GM19023 (cell line): ENCODE measurements at regions not wholly inside any gene's neighbourhood (a gene's known extent, or its start where the extent isn't known, plus 50 kb on each side); places are given as distances from the start of the nearest gene placed in this dataset.
"Not testable (repeated sequence)": the region's sequence is repeated elsewhere in the genome, so short reads cannot be mapped to it uniquely, and the experiment has no call there.

Experiments
- ATAC-seq: cut with Tn5 transposase; IDR thresholded peaks from one replicate; pipeline ENCODE4 v1.9.1; 2021; ENCODE audit warnings: mild to moderate bottlenecking, moderate library complexity; ENCODE audit not compliant: unreplicated experiment

DNA sequence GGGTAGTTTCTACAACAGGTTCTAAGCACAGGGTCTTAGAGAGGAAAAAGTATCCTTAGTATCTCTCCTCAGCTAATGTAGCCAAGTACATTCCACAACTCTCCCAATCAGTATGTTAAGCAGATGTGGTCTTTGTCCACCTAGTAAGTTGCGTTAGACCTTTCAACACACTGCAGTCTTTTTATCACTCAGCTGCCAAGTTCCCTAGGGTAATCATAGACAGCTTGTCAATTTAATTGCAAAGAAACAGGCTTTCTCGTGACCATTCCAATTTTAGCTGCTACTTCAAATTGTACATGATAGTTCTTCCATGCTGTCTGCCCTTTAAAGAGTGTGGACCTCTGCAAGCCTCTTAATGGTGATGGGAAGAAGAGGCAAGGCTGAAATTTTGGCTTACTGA is 211.8 kb upstream of the PKN2 start:
- no peak for ATAC-seq

GRCh38 chr1:88472714-88473113 is 211.4 kb upstream of the PKN2 start:
- ATAC-seq: no peak

- ATAC-seq: no peak
Measured at GRCh38 chr1:88474555-88475304, 209.3 kb upstream of the PKN2 start.

- no peak for ATAC-seq
Measured at GRCh38 chr1:88484881-88485280, 199.2 kb upstream of the PKN2 start.

GRCh38 chr1:88488237-88488636 is 195.8 kb upstream of the PKN2 start:
- ATAC-seq: no peak

- ATAC-seq: no peak
Measured at GRCh38 chr1:88490676-88491075, 193.4 kb upstream of the PKN2 start.

GRCh38 chr1:88499671-88500070 is 184.4 kb upstream of the PKN2 start:
- ATAC-seq: no peak

GRCh38 chr1:88502886-88503285 is 181.2 kb upstream of the PKN2 start:
- no peak for ATAC-seq

- no peak for ATAC-seq
Measured at GRCh38 chr1:88503646-88504045, 180.4 kb upstream of the PKN2 start.

- no peak for ATAC-seq
Measured at GRCh38 chr1:88504601-88505000, 179.5 kb upstream of the PKN2 start.

DNA sequence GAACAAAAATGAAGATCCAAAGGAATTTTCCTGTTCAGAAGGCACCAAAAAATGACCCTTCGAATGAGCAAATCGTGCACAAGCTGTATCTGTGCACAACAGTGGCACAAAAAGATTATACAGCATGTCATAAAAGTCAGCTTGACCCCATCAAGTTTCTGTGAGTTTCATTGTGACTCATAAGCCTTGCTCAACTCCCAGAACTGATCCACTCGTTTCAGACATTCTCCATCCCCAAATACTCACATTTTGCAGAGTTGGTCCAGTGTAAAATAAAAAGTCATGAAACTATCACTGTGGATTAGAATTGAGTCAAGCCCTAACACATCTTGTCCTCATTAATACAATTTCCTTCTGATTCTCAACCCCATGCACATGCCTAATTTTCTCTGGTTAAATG is 174.7 kb upstream of the PKN2 start:
- no peak for ATAC-seq

DNA sequence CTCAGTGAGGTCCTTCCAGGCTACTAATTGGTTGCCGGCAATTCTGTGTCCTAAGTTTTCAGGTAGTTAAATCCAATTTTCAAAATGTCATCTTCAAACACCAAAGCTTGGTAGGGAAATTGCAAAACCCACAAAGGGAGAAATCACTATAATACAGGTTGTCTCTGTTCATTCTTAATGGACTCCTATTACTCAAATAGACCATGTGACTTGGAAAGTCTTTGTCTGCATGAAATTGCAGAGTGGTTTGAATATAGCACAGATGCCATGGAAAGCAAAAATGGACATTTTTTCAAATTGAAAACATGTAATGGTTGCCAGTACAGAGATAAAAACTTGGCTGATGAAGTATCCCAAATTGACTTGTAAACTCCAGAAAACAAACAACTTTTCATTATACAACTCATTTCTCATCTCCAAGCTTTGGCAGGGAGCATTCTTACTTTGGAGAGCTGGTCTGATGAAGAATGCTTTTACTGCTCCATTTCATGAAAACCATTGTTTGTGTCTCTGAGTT is 169.5 kb upstream of the PKN2 start:
- ATAC-seq: no peak

DNA sequence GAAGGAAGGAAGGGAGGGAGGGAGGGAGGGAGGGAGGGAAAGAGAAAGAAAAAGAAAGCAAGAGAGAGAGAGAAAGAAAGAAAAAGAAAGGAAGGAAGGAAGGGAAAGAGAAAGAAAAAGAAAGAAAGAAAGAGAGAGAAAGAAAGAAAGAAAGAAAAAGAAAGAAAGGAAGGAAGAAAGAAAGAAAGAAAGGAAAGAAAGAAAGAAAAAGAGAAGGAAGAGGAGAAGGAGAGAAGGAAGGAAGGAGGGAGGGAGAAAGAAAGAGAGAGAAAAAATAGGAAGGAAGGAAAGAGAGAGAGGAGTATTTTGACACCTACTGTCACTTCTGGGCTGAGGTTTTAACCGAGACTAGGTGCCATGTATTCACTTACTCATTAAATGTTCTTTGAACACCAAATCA is 166.6 kb upstream of the PKN2 start:
- ATAC-seq: not testable (repeated sequence)

DNA sequence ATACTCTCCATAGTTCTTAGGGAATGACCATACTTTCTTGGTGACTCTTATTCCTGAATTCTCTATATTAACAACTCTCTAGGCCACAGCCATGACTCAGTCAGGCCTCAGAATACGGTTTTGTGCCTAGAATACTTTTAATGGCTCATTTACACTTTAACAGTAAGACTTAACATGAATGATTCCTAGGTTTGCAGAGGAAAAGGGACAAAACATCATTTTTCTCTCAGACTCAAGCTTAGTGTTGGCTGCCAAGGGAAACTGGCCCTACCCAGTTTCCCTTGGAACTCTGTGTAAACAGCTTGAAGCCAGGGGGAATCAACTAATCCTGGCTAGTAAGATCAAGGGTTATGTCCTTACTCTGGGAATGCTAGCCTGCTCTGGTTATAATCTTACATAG is 164.9 kb upstream of the PKN2 start:
- ATAC-seq: no peak

GRCh38 chr1:88523854-88524528 is 160.1 kb upstream of the PKN2 start:
- ATAC-seq: no peak

GRCh38 chr1:88526456-88526855 is 157.6 kb upstream of the PKN2 start:
- ATAC-seq: no peak

GRCh38 chr1:88528792-88529191 is 155.3 kb upstream of the PKN2 start:
- no peak for ATAC-seq

- no peak for ATAC-seq
Measured at GRCh38 chr1:88529581-88529980, 154.5 kb upstream of the PKN2 start.

- no peak for ATAC-seq
Measured at GRCh38 chr1:88530246-88530645, 153.8 kb upstream of the PKN2 start.

- no peak for ATAC-seq
Measured at GRCh38 chr1:88537787-88538186, 146.3 kb upstream of the PKN2 start.

DNA sequence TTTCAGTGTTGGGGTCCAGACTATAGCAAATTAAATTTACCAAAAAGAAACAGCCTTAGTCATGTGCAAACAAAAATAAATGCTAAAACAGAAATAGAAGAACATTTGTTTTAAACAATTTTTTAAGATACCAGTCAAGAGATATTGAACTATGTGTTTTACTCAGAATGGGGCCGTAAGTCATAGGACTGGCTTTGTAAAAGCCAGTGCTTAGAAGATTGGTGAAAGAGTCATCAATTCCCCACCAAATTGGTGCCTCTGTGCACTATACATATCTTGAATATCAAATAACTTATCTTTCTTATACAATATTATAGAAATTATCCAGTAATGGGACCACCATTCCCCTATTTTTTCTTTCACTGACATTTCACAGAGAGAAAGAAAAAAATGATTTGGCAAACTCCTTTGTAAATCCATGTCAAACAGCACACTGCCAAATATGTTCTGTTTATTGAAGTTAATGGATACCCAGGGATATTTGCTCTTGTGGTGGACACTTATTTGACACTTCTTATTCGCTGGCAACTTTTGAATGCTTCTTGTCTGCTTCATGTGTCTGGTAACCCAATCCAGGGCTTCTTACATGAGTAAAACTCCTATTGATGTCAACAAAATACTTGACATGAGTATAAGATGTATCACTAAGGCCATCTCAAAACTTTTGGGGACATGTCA is 145.7 kb upstream of the PKN2 start:
- ATAC-seq: no peak

DNA sequence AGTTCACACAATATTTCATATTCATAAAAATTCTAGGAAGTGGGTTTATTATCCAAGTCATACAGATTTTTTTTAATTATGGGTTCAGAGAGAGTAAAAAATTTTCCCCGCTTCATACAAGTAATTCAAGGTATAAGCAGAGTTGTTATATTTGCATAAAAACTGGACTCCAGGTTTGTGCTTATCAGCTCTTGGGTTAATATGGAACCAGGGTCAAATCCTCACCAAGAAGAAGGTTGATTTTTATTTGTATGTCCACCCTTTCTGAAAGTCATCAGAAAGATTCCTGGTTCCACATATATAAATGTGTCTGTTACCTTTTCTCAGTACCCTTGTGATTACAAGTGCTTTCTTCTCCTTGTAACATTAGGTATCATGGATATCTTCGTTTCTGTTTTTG is 143.8 kb upstream of the PKN2 start:
- ATAC-seq: no peak
